ENCODE measurements at regions not wholly inside any gene's neighbourhood (a gene's known extent, or its start where the extent isn't known, plus 50 kb on each side); places are given as distances from the start of the nearest gene placed in this dataset.

DNA sequence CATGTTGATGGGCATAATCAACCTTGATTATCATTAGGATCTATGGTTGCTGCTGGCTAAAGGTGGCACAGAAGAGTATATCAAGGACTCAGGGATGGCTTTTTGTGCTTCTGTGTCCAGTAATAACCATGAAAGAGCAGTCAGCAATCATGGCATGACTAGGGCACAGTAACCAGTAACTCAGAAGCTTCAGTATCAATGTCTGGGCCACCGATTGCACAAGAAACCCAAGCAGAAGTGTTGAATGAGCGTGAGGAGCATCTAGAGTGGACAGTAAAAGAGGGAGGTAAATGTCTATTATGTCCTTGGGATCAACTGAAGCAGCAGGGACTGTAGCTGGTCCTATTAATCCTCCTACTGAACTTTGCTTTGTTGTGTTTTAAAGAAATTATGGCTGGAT is 81.5 kb upstream of the F13A1 start:
- DNase-seq (ENCODE audit: low spot score) (no peak), ATAC-seq (ENCODE audit: low FRiP score) (no peak)
- TF ChIP-seq CTCF (IDR thresholded peaks at IDR 0.05), result no peak

GRCh38 chr6:6402591-6402990 is 82.1 kb upstream of the F13A1 start:
- DNase-seq (ENCODE audit: low spot score) (no peak), ATAC-seq (ENCODE audit: low FRiP score) (no peak)
- no peak for TF ChIP-seq CTCF (IDR thresholded peaks at IDR 0.05)

- DNase-seq (ENCODE audit: low spot score) (no peak), ATAC-seq (ENCODE audit: low FRiP score) (no peak)
- no peak for TF ChIP-seq CTCF (IDR thresholded peaks at IDR 0.05)
Measured at GRCh38 chr6:6405031-6405430, 84.6 kb upstream of the F13A1 start.

DNA sequence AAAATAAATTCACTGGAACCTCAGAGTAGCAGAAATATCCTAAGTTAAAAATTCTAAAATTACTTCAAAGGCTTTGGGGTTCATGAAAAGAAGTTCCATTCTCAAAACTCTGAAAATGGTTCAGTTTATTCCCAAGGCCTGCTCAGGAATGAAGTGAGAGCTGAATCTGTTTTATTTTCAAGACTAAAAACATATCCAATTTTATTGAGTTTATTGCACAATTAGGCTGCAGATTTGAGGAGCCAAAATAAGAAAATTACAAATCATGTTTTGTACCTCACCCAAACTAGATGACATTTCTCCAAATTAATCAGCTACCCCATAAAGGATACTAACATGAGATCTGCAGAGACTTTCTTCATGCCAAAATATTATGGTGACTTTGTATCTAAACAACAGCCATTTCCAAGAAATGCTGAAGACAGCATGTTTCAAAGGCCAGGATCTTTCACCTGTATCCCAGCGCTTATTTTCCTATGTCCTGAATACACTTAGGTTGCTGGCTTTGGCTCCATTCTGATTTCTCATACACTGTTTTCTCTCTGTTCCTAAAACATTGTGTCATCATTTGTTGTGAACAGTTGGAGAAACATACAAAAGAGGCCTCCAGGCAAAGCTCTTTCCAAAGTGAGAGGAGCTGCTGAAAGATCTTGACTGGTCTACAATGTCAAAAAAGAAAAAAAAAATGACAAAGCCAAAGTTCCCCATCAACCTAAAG is 85.7 kb upstream of the F13A1 start:
- TF ChIP-seq CTCF (IDR thresholded peaks at IDR 0.05), result no peak
- DNase-seq (ENCODE audit: low spot score) (no peak), ATAC-seq (ENCODE audit: low FRiP score) (no peak)

GRCh38 chr6:6406715-6407070 is 86.2 kb upstream of the F13A1 start:
- DNase-seq (ENCODE audit: low spot score) (no peak), ATAC-seq (ENCODE audit: low FRiP score) (no peak)
- no peak for TF ChIP-seq CTCF (IDR thresholded peaks at IDR 0.05)

DNA sequence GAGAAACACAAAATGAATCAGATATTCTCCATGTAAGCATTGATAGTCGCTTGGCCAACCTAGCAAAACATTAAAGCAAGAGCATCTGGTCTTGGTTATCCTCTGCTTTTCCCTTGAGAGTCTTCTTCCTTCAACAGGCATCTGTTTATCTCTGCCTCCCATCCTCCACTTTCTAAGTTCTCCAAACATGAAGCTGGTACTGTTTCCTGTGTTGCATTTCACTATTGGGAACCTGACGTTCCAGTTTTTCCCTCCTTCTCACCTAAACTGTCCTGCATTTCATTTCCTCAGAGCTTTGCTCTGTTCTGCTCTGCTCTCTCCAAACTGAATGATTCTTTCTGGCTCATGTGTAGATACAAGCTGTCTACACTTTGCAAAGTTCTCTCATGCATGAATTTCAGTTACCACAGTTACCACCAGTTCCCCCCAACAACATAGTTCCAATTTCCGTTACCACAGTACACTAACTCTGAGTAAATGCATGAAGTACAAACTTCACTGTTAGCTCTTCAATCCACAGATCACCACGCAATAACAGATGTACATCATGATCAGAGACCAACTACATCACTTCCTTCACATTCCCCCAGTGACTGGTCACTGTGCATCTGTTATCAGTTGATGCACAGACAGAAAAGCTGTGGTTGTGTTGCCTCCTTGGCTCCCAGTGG is 86.7 kb upstream of the F13A1 start:
- ATAC-seq (ENCODE audit: low FRiP score), result no peak
- DNase-seq (ENCODE audit: low spot score), result no peak
- TF ChIP-seq CTCF (IDR thresholded peaks at IDR 0.05), result no peak
